SK-N-SH treated with all-trans-retinoic acid at 6 μM for 48 hours (cell line): ENCODE measurements at regions not wholly inside any gene's neighbourhood (a gene's known extent, or its start where the extent isn't known, plus 50 kb on each side); places are given as distances from the start of the nearest gene placed in this dataset.

Experiments
- BACH2 ChIP-seq: fragments of 250-450 bp; sonication (Bioruptor Pico); IDR thresholded peaks from 2 replicates; pipeline ENCODE4 v1.9.0; 2021; ENCODE audit warnings: mild to moderate bottlenecking, borderline replicate concordance
- CSDC2 ChIP-seq: fragments of 250-450 bp; sonication (Bioruptor Pico); IDR thresholded peaks from 2 replicates; pipeline ENCODE4 v1.5.0; 2020; ENCODE audit warnings: mild to moderate bottlenecking, moderate library complexity
- ESRRG ChIP-seq: fragments of 250-450 bp; sonication (Bioruptor Pico); IDR thresholded peaks from 2 replicates; pipeline ENCODE4 v1.6.1; 2021; ENCODE audit warnings: mild to moderate bottlenecking
- ISL1 ChIP-seq: fragments of 250-450 bp; sonication (Bioruptor Pico); IDR thresholded peaks from 2 replicates; pipeline ENCODE4 v2.1.2; 2022; ENCODE audit warnings: mild to moderate bottlenecking, moderate library complexity
- OSR1 ChIP-seq: fragments of 250-450 bp; sonication (Bioruptor Pico); IDR thresholded peaks from 2 replicates; pipeline ENCODE4 v1.8.0; 2022; ENCODE audit warnings: moderate library complexity, mild to moderate bottlenecking, inconsistent platforms
- POU6F1 ChIP-seq: fragments of 250-450 bp; sonication (Bioruptor Pico); IDR thresholded peaks from 2 replicates; pipeline ENCODE4 v1.8.0; 2021; ENCODE audit warnings: low read depth, mild to moderate bottlenecking, moderate library complexity, borderline replicate concordance
- RARB ChIP-seq: fragments of 250-450 bp; sonication (Bioruptor Pico); IDR thresholded peaks from 2 replicates; pipeline ENCODE4 v1.8.0; 2021; ENCODE audit warnings: mild to moderate bottlenecking, moderate library complexity
- TOX ChIP-seq: fragments of 250-450 bp; sonication (Bioruptor Pico); IDR thresholded peaks from 2 replicates; pipeline ENCODE4 v1.8.0; 2021; ENCODE audit warnings: mild to moderate bottlenecking, moderate library complexity, borderline replicate concordance
- ZC3H10 ChIP-seq: fragments of 250-450 bp; sonication (Bioruptor Pico); IDR thresholded peaks from 2 replicates; pipeline ENCODE4 v1.5.1; 2021; ENCODE audit warnings: mild to moderate bottlenecking, moderate library complexity
- ZFP3 ChIP-seq: fragments of 250-450 bp; sonication (Bioruptor Pico); IDR thresholded peaks from 2 replicates; pipeline ENCODE4 v1.5.0; 2020; ENCODE audit warnings: mild to moderate bottlenecking, moderate library complexity
- ZNF565 ChIP-seq: fragments of 450-650 bp; formaldehyde crosslinking; conservative IDR thresholded peaks from 2 replicates; pipeline ENCODE4 v1.5.0; 2020; ENCODE audit warnings: low read depth, mild to moderate bottlenecking, moderate library complexity
- ZNF8 ChIP-seq: fragments of 450-650 bp; formaldehyde crosslinking; IDR thresholded peaks from 2 replicates; pipeline ENCODE4 v1.5.0; 2020; ENCODE audit warnings: mild to moderate bottlenecking, moderate library complexity
- TF ChIP-seq, protein P1 (sequence below): fragments of 250-450 bp; sonication (Bioruptor Pico); IDR thresholded peaks from 2 replicates; pipeline ENCODE4 v1.8.0; 2020; ENCODE audit warnings: mild to moderate bottlenecking, moderate library complexity, borderline replicate concordance

GRCh38 chr12:87280893-87281292, 748.3 kb downstream of the C12orf50 start:
- TF ChIP-seq POU6F1 (CRISPR knock-in tag), result no peak
- TF ChIP-seq ZFP3 (CRISPR knock-in tag), result no peak
- TF ChIP-seq ZNF565, result no peak
- TF ChIP-seq, protein P1, sequence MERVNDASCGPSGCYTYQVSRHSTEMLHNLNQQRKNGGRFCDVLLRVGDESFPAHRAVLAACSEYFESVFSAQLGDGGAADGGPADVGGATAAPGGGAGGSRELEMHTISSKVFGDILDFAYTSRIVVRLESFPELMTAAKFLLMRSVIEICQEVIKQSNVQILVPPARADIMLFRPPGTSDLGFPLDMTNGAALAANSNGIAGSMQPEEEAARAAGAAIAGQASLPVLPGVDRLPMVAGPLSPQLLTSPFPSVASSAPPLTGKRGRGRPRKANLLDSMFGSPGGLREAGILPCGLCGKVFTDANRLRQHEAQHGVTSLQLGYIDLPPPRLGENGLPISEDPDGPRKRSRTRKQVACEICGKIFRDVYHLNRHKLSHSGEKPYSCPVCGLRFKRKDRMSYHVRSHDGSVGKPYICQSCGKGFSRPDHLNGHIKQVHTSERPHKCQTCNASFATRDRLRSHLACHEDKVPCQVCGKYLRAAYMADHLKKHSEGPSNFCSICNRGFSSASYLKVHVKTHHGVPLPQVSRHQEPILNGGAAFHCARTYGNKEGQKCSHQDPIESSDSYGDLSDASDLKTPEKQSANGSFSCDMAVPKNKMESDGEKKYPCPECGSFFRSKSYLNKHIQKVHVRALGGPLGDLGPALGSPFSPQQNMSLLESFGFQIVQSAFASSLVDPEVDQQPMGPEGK (CRISPR knock-in tag), result no peak
- TF ChIP-seq ISL1, result no peak
- no peak for TF ChIP-seq RARB (CRISPR knock-in tag)
- no peak for TF ChIP-seq CSDC2 (CRISPR knock-in tag)
- TF ChIP-seq ZC3H10 (CRISPR knock-in tag), result no peak
- no peak for TF ChIP-seq TOX
- TF ChIP-seq BACH2, result no peak
- no peak for TF ChIP-seq OSR1 (CRISPR knock-in tag)
- no peak for TF ChIP-seq ESRRG
- TF ChIP-seq ZNF8 (CRISPR knock-in tag), result no peak
